ENCODE measurements at regions not wholly inside any gene's neighbourhood (a gene's known extent, or its start where the extent isn't known, plus 50 kb on each side); places are given as distances from the start of the nearest gene placed in this dataset.

DNA sequence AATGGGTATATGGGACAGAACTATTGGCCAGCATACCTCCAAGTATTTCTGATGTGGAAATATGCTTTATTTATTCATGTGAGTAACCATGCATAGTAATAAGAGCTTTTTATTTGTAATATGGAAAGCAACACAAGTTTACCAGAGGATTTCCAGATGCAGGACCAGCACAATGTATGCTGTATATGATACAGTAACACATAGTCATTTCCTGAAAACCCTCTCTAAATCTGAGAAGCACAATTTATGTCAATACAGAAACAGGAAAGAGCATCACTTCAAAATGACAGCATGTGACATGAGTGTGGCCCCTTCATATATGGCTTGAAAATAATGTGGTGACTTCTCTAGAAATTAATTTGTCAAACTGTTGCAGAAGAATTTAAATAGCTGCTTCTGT lies 1134.7 kb upstream of the ADGRL2 start:
- TF ChIP-seq POLR2A (IDR thresholded peaks at IDR 0.05) (no peak), POLR2AphosphoS5 (IDR thresholded peaks at IDR 0.05) (no peak)
- TF ChIP-seq, protein P1, sequence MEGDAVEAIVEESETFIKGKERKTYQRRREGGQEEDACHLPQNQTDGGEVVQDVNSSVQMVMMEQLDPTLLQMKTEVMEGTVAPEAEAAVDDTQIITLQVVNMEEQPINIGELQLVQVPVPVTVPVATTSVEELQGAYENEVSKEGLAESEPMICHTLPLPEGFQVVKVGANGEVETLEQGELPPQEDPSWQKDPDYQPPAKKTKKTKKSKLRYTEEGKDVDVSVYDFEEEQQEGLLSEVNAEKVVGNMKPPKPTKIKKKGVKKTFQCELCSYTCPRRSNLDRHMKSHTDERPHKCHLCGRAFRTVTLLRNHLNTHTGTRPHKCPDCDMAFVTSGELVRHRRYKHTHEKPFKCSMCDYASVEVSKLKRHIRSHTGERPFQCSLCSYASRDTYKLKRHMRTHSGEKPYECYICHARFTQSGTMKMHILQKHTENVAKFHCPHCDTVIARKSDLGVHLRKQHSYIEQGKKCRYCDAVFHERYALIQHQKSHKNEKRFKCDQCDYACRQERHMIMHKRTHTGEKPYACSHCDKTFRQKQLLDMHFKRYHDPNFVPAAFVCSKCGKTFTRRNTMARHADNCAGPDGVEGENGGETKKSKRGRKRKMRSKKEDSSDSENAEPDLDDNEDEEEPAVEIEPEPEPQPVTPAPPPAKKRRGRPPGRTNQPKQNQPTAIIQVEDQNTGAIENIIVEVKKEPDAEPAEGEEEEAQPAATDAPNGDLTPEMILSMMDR (IDR thresholded peaks at IDR 0.05) = no peak

Measured in breast epithelium (tissue), 3 donors.